OCI-LY7 (cell line): ENCODE measurements at regions not wholly inside any gene's neighbourhood (a gene's known extent, or its start where the extent isn't known, plus 50 kb on each side); places are given as distances from the start of the nearest gene placed in this dataset.

Experiments used
- BruUV-seq: library from RNA; stranded (reverse); fragments of 400-500 nt; replicated peaks from 2 replicates; lab custom pipeline; 2021; lab: Mats Ljungman, UMichigan
- CTCF ChIA-PET: fragments of 300-600 bp; sonication (Branson Sonifier 250); formaldehyde crosslinking; loops from one replicate; lab custom pipeline; 2022; ENCODE audit warnings: antibody characterized with exemption; ENCODE audit not compliant: unreplicated experiment; lab: Charles Lee
- POLR2A ChIA-PET: fragments of 300-600 bp; sonication (Branson Sonifier 250); formaldehyde crosslinking; loops from one replicate; lab custom pipeline; 2022; ENCODE audit warnings: antibody characterized with exemption; lab: Charles Lee
- DNase-seq: peaks from one replicate; pipeline ENCODE4 v3.0.0-alpha.2; 2015; ENCODE audit warnings: low spot score
- H2AFZ ChIP-seq: fragments of 200-600 bp; sonication (generic), shearing (Covaris generic); 2 replicates; pipeline ENCODE4 v1.6.1; 2014; ENCODE audit warnings: mild to moderate bottlenecking, antibody characterized with exemption, low read length, moderate library complexity
- H3K27ac ChIP-seq: fragments of 200-600 bp; sonication (generic); 2 replicates; pipeline ENCODE4 v1.5.1; 2014; ENCODE audit warnings: mixed run types, low read depth, mild to moderate bottlenecking, moderate library complexity, low read length, inconsistent platforms; ENCODE audit not compliant: poor library complexity, severe bottlenecking
- H3K36me3 ChIP-seq: fragments of 200-600 bp; sonication (generic); 2 replicates; pipeline ENCODE4 v1.6.1; 2014; ENCODE audit warnings: mild to moderate bottlenecking, antibody characterized with exemption, low read length, moderate library complexity, mixed read lengths; ENCODE audit not compliant: insufficient read depth
- H3K4me1 ChIP-seq: fragments of 200-600 bp; sonication (generic); 2 replicates; pipeline ENCODE4 v1.5.1; 2014; ENCODE audit warnings: mild to moderate bottlenecking, low read length; ENCODE audit not compliant: insufficient read depth, poor library complexity, severe bottlenecking
- H3K4me2 ChIP-seq: fragments of 200-600 bp; sonication (generic); 2 replicates; pipeline ENCODE4 v1.6.1; 2014; ENCODE audit warnings: mild to moderate bottlenecking, low read length
- H3K4me3 ChIP-seq: fragments of 200-600 bp; sonication (generic); 2 replicates; pipeline ENCODE4 v1.5.1; 2014; ENCODE audit warnings: mild to moderate bottlenecking, low read depth, low read length; ENCODE audit not compliant: poor library complexity, severe bottlenecking
- H3K79me2 ChIP-seq: fragments of 200-600 bp; sonication (generic); 2 replicates; pipeline ENCODE4 v1.6.1; 2016; ENCODE audit warnings: low read depth, mild to moderate bottlenecking, low read length, moderate library complexity, mixed read lengths; ENCODE audit not compliant: insufficient read depth
- H3K9me2 ChIP-seq: fragments of 200-600 bp; sonication (generic); 2 replicates; pipeline ENCODE4 v1.6.1; 2016; ENCODE audit warnings: mild to moderate bottlenecking, low read length, mixed read lengths; ENCODE audit not compliant: insufficient read depth
- H3K9me3 ChIP-seq: fragments of 200-600 bp; sonication (generic); 2 replicates; pipeline ENCODE4 v1.6.1; 2014; ENCODE audit warnings: mild to moderate bottlenecking, mixed run types, low read length, mixed read lengths
- H4K20me1 ChIP-seq: fragments of 200-600 bp; sonication (generic); 2 replicates; pipeline ENCODE4 v1.6.1; 2014; ENCODE audit warnings: mild to moderate bottlenecking, antibody characterized with exemption, low read length, moderate library complexity, mixed read lengths; ENCODE audit not compliant: insufficient read depth
- EZH2phosphoT487 ChIP-seq: fragments of 200-600 bp; sonication (generic); IDR thresholded peaks from 2 replicates; pipeline ENCODE4 v1.6.1; 2018; ENCODE audit warnings: low read depth, borderline replicate concordance, mild to moderate bottlenecking, mixed run types, antibody characterized with exemption, low read length, moderate library complexity, mixed read lengths
- intact Hi-C: fragments of 100-400 bp; cut with micrococcal nuclease; formaldehyde crosslinking; loops from one replicate; pipeline ENCODE4 v1.10.0; 2022; ENCODE audit not compliant: unreplicated experiment
- TF ChIP-seq, protein P1 (sequence below): fragments of 200-600 bp; sonication (generic); conservative IDR thresholded peaks from 2 replicates; pipeline ENCODE4 v1.5.1; 2014; ENCODE audit warnings: mild to moderate bottlenecking, antibody characterized with exemption, low read length, moderate library complexity, mixed read lengths

DNA sequence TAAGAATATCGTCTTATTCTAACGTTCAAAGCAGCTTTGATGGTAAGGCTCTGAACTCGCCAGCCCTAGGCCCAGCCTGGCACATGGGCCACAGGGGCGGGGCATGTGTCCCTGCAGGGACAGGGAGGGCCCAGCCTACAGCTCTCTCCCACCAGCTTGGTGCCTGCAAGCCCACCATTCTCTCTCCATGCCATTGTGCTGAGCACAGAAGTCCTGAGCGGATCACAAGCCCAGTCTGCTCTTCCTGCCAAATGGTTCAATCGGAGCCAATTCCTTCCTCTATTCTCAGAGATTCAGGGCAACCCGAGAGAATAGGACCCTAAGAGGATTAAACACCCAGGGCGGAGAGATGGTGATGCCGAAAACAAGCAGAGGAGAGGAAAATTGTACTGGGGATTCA lies 50.3 kb upstream of the APCDD1 start:
- BruUV-seq: no TSS peak
- no peaks in the 10 kb centered on the region for H3K9me2 ChIP-seq
- ChIA-PET CTCF (interaction anchor here (0.6 kb wide), 1 partner anchor 638 kb away, joined by 13 read pairs; no protein-coding TSS in a partner anchor), POLR2A (interaction anchor here (0.7 kb wide), 1 partner anchor 9 kb away, joined by 3 read pairs; no protein-coding TSS in a partner anchor)
- no peaks in the 10 kb centered on the region for H3K36me3 ChIP-seq
- no peak overlapping the region for H3K27ac ChIP-seq
- no peak overlapping the region for H3K4me3 ChIP-seq
- H3K4me2 ChIP-seq: no peak overlapping the region
- no peaks in the 10 kb centered on the region for H3K4me1 ChIP-seq
- no peak for TF ChIP-seq EZH2phosphoT487
- TF ChIP-seq, protein P1, sequence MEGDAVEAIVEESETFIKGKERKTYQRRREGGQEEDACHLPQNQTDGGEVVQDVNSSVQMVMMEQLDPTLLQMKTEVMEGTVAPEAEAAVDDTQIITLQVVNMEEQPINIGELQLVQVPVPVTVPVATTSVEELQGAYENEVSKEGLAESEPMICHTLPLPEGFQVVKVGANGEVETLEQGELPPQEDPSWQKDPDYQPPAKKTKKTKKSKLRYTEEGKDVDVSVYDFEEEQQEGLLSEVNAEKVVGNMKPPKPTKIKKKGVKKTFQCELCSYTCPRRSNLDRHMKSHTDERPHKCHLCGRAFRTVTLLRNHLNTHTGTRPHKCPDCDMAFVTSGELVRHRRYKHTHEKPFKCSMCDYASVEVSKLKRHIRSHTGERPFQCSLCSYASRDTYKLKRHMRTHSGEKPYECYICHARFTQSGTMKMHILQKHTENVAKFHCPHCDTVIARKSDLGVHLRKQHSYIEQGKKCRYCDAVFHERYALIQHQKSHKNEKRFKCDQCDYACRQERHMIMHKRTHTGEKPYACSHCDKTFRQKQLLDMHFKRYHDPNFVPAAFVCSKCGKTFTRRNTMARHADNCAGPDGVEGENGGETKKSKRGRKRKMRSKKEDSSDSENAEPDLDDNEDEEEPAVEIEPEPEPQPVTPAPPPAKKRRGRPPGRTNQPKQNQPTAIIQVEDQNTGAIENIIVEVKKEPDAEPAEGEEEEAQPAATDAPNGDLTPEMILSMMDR: no peak
- H3K9me3 ChIP-seq: no peaks in the 10 kb centered on the region
- no peaks in the 10 kb centered on the region for H4K20me1 ChIP-seq
- H3K79me2 ChIP-seq: no peaks in the 10 kb centered on the region
- intact Hi-C loops: no loop called here
- H2AFZ ChIP-seq: no peak overlapping the region
- DNase-seq: no peak
